Body of pancreas (tissue), 4 donors: ENCODE measurements at regions not wholly inside any gene's neighbourhood (a gene's known extent, or its start where the extent isn't known, plus 50 kb on each side); places are given as distances from the start of the nearest gene placed in this dataset.
"Not testable (repeated sequence)": the region's sequence is repeated elsewhere in the genome, so short reads cannot be mapped to it uniquely, and the experiment has no call there.

Source experiments
- ATAC-seq: fragments of 150-250 bp; one replicate; pipeline ENCODE4 v1.9.1; 2016
- DNase-seq, 4 donors: peaks; one replicate each; pipeline ENCODE4 v3.0.0-alpha.2; 2019
- H3K27ac ChIP-seq, 4 donors: fragments of 200-600 bp; sonication (generic); 1 replicate in 3 of 4; 2 replicates in 1 of 4; pipeline versions ENCODE4 v1.5.1 to v1.6.1; 2016 to 2019; ENCODE audit warnings: mild to moderate bottlenecking in 1 of 4, mixed read lengths in 1 of 4, moderate library complexity in 1 of 4
- H3K27me3 ChIP-seq, 2 donors: fragments of 200-600 bp; sonication (generic); one replicate each; pipeline ENCODE4 v1.6.0; 2016; ENCODE audit warnings: mild to moderate bottlenecking in 1 of 2
- H3K36me3 ChIP-seq, 2 donors: fragments of 200-600 bp; sonication (generic); replicated peaks in 1 of 2; 2 replicates each; pipeline ENCODE4 v1.5.1; 2016; ENCODE audit warnings: low read depth in 2 of 2; ENCODE audit not compliant: insufficient read depth in 1 of 2
- H3K4me1 ChIP-seq: fragments of 200-600 bp; sonication (generic); one replicate; pipeline ENCODE4 v1.6.0; 2016
- H3K4me3 ChIP-seq, 2 donors: fragments of 200-600 bp; sonication (generic); 1 replicate in 1 of 2; 2 replicates in 1 of 2; pipeline ENCODE4 v1.5.1; 2016 to 2019
- H3K9me3 ChIP-seq, 3 donors: fragments of 200-600 bp; sonication (generic); 1 replicate in 2 of 3; 2 replicates in 1 of 3; pipeline ENCODE4 v1.5.1; 2016
- POLR2A ChIP-seq, 3 donors: fragments of 450-650 bp; IDR thresholded peaks; one replicate each; pipeline ENCODE4 v1.6.1; 2016; ENCODE audit warnings: antibody characterized with exemption in 3 of 3, mild to moderate bottlenecking in 2 of 3
- WGBS, 2 donors: methylation state at CpG; one replicate each; pipeline ENCODE4 v1.1.5; 2017; 5-methylcytosine and 5-hydroxymethylcytosine counted together
- intact Hi-C: fragments of 100-400 bp; cut with DNase I; formaldehyde crosslinking; loops from one replicate; pipeline ENCODE4 v1.15.1; 2023
- TF ChIP-seq, protein P1 (sequence below), 7 experiments: fragments of 450-650 bp in 4 of 7; fragments of 200-600 bp in 3 of 7; sonication (generic) in 3 of 7; IDR thresholded peaks; one replicate each; pipeline ENCODE4 v1.5.1; 2016 to 2019; ENCODE audit warnings: antibody characterized with exemption in 7 of 7

DNA sequence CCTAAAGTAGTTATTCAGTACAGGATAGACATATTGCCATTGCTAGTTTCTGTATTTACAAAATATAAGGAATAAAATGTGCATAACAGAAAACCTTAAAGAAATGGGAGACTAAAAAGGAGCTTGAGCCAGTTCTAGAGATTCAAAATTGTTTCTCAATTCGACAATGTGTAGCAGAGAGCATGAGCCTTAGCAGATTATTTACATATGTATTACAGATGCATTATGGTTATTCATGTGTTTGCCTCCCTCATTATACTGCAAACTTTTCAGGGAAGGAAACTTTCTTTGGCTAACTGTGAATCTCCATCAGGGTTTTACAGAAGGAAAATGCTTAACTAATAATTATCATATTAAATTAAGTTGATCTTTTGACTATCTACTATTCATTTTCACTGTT lies 854.4 kb upstream of the SLC39A10 start:
- intact Hi-C loops, result no loop called here

DNA sequence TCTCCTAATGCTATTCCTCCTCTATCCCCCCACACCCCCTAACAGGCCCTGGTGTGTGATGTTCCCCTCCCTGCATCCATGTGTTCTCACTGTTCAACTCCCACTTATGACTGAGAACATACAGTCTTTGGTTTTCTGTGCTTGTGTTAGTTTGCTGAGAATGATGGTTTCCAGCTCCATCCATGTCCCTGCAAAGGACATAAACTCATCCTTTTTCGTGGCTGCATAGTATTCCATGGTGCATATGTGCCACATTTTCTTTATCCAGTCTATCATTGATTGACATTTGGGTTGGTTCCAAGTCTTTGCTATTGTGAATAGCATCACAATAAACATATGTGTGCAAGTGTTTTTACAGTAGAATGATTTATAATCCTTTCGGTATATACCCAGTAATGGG lies 870.0 kb upstream of the SLC39A10 start:
- H3K36me3 ChIP-seq, DNase-seq, ATAC-seq, H3K27me3 ChIP-seq, intact Hi-C loops, H3K4me3 ChIP-seq, H3K9me3 ChIP-seq, H3K4me1 ChIP-seq, H3K27ac ChIP-seq: not testable (repeated sequence)
- WGBS, 2 donors, result 74 to 79% methylated on average over 2 of the region's 2 CpGs

More for the DNA sequence above, 854.4 kb upstream of the SLC39A10 start:
- no peaks in the 10 kb centered on the region for H3K9me3 ChIP-seq
- TF ChIP-seq, protein P1, sequence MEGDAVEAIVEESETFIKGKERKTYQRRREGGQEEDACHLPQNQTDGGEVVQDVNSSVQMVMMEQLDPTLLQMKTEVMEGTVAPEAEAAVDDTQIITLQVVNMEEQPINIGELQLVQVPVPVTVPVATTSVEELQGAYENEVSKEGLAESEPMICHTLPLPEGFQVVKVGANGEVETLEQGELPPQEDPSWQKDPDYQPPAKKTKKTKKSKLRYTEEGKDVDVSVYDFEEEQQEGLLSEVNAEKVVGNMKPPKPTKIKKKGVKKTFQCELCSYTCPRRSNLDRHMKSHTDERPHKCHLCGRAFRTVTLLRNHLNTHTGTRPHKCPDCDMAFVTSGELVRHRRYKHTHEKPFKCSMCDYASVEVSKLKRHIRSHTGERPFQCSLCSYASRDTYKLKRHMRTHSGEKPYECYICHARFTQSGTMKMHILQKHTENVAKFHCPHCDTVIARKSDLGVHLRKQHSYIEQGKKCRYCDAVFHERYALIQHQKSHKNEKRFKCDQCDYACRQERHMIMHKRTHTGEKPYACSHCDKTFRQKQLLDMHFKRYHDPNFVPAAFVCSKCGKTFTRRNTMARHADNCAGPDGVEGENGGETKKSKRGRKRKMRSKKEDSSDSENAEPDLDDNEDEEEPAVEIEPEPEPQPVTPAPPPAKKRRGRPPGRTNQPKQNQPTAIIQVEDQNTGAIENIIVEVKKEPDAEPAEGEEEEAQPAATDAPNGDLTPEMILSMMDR (IDR thresholded peaks at IDR 0.05), result no peak
- TF ChIP-seq POLR2A (IDR thresholded peaks at IDR 0.05), result no peak
- H3K27ac ChIP-seq, result no peak overlapping the region
- H3K27me3 ChIP-seq, result no peaks in the 10 kb centered on the region
- H3K36me3 ChIP-seq, result no peaks in the 10 kb centered on the region
- DNase-seq (no peak), ATAC-seq (no peak)
- WGBS, 2 donors, result 26 to 50% methylated on average over 1 of the region's 1 CpG
- no peak overlapping the region for H3K4me3 ChIP-seq
- no peaks in the 10 kb centered on the region for H3K4me1 ChIP-seq

DNA sequence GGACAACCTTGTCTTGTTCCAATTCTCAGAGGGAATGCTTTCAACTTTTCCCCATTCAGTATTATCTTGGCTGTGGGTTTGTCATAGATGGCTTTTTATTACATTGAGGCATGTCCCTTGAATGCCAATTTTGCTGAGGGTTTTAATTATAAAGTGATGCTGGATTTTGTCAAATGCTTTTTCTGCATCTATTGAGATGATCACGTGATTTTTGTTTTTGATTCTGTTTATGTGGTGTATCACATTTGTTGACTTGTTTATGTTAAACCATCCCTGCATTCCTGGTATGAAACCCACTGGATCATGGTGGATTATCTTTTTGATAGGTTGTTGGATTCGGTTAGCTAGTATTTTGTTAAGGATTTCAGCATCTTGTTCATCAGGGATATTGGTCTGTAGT lies 885.6 kb upstream of the SLC39A10 start:
- H3K27ac ChIP-seq, H3K9me3 ChIP-seq, H3K4me1 ChIP-seq, ATAC-seq, H3K36me3 ChIP-seq, H3K4me3 ChIP-seq, intact Hi-C loops, DNase-seq, H3K27me3 ChIP-seq: not testable (repeated sequence)
- 47 to 50% methylated on average over 2 of the region's 2 CpGs for WGBS, 2 donors

DNA sequence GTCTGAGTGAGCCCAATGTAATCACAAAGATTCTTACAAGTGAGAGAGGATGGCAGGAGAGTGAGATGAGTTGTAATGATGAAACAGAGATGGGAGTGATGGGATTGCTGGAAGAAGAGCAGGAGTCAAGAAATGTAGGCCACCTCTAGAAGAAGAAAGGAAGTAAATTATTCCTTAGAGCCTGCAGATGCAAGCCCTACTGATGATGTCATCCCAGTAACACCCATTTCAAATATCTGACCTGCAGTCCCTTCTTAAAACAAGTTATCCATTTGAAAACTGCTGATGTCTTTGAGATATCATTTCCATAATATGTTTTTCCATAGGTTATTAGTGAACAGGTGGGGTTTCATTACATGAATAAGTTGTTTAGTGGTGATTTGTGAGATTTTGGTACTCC lies 888.0 kb upstream of the SLC39A10 start:
- DNase-seq (no peak), ATAC-seq (no peak)
- intact Hi-C loops, result no loop called here
- H3K4me3 ChIP-seq, result no peak overlapping the region
- no peaks in the 10 kb centered on the region for H3K36me3 ChIP-seq
- H3K9me3 ChIP-seq, result no peaks in the 10 kb centered on the region
- H3K27ac ChIP-seq, result no peak overlapping the region
- no peaks in the 10 kb centered on the region for H3K27me3 ChIP-seq
- TF ChIP-seq POLR2A (IDR thresholded peaks at IDR 0.05), result no peak
- TF ChIP-seq, protein P1 (IDR thresholded peaks at IDR 0.05), result no peak
- no peaks in the 10 kb centered on the region for H3K4me1 ChIP-seq

DNA sequence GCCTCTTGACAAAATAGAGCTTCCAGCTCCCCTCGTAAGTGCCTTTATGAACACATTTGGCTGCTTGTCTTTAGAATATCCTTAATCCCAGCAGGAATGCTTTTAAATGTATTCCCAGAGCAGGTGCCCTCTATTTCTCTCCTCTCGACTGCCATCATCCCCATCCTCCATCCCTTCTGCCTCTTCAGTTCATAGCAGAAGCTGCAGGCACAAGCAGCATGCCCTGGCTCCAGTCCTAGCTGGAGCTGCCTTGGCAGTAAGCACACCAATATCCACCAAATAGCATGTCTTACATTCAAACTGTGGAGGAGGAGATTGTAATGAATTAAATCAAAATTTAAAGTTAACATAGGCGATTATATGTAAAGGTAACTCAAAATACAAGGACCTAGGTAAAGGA lies 891.3 kb upstream of the SLC39A10 start:
- no peaks in the 10 kb centered on the region for H3K36me3 ChIP-seq

DNA sequence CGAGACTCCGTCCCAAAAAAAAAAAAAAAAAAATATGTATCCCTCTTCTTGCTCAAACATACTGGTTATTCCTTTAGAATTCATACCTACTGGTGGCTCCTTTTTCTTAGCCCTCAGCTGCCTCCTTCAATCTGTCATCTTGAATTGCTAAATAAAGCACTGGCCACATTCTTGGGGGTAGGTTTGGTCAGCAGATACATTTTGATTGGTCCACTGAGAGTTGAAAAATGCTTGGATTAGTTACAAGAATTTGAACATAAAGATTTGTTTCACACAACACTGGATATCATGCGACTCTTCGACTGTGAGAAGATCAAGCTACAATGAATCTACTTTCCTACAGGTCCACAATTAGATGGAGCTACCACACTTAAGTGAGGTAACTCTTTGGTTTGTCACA lies 906.1 kb upstream of the SLC39A10 start:
- Histone ChIP-seq H3K9me3 (no peaks in the 10 kb centered on the region), H3K27ac (no peak overlapping the region), H3K36me3 (no peaks in the 10 kb centered on the region), H3K4me3 (no peak overlapping the region), H3K27me3 (no peaks in the 10 kb centered on the region), H3K4me1 (no peaks in the 10 kb centered on the region)
- ATAC-seq, result no peak
- TF ChIP-seq, protein P1 (IDR thresholded peaks at IDR 0.05), result no peak
- no peak for TF ChIP-seq POLR2A (IDR thresholded peaks at IDR 0.05)
- WGBS, 2 donors, result 83 to 92% methylated on average over 4 of the region's 4 CpGs
- no peak for DNase-seq
- intact Hi-C loops, result no loop called here

More for the DNA sequence above, 891.3 kb upstream of the SLC39A10 start:
- 45 to 47% methylated on average over 3 of the region's 3 CpGs for WGBS, 2 donors
- intact Hi-C loops, result no loop called here
- H3K27me3 ChIP-seq, result no peaks in the 10 kb centered on the region
- no peak for DNase-seq
- TF ChIP-seq, protein P1 (IDR thresholded peaks at IDR 0.05), result no peak
- no peak overlapping the region for H3K27ac ChIP-seq
- no peaks in the 10 kb centered on the region for H3K4me1 ChIP-seq
- no peak for ATAC-seq
- H3K9me3 ChIP-seq, result no peaks in the 10 kb centered on the region
- no peak overlapping the region for H3K4me3 ChIP-seq
